ENCODE measurements at regions not wholly inside any gene's neighbourhood (a gene's known extent, or its start where the extent isn't known, plus 50 kb on each side); places are given as distances from the start of the nearest gene placed in this dataset.
A peak's percentile ranks its signal among the peaks of the same experiment; 100 is the strongest.

GRCh38 chr14:61878931-61879330, 116.7 kb downstream of the SNAPC1 start:
- H3K36me3 Mint-ChIP-seq, result no peaks in the 10 kb centered on the region
- no peak for DNase-seq
- peaks cover 6 to 22% (median 20%) of the 10 kb centered on the region in 3 donors for H3K27me3 Mint-ChIP-seq (ENCODE audit: low read depth in 3 of 3)
- no peak overlapping the region for H3K27ac Mint-ChIP-seq
- H3K9me3 Mint-ChIP-seq, result no peaks in the 10 kb centered on the region
- no peaks in the 10 kb centered on the region for H3K4me1 Mint-ChIP-seq
- H3K4me3 Mint-ChIP-seq, result no peak overlapping the region

GRCh38 chr14:61881046-61881445, 118.8 kb downstream of the SNAPC1 start:
- DNase-seq, result no peak

GRCh38 chr14:61884711-61885110, 122.5 kb downstream of the SNAPC1 start:
- H3K9me3 Mint-ChIP-seq, result no peaks in the 10 kb centered on the region
- H3K27me3 Mint-ChIP-seq (ENCODE audit: low read depth in 3 of 3), result peaks cover 6 to 10% (median 6%) of the 10 kb centered on the region in 3 donors
- no peaks in the 10 kb centered on the region for H3K36me3 Mint-ChIP-seq
- no peak for DNase-seq
- H3K4me1 Mint-ChIP-seq, result peaks cover 7 to 12% of the 10 kb centered on the region in 2 donors
- H3K4me3 Mint-ChIP-seq, result no peak overlapping the region
- no peak overlapping the region for H3K27ac Mint-ChIP-seq

More at GRCh38 chr14:61881046-61881445, 118.8 kb downstream of the SNAPC1 start:
- Mint-ChIP-seq H3K4me3 (no peak overlapping the region), H3K9me3 (no peaks in the 10 kb centered on the region), H3K4me1 (no peaks in the 10 kb centered on the region), H3K27ac (no peak overlapping the region), H3K27me3 (ENCODE audit: low read depth in 3 of 3) (peaks cover 6 to 19% (median 15%) of the 10 kb centered on the region in 3 donors), H3K36me3 (no peaks in the 10 kb centered on the region)

GRCh38 chr14:61885203-61885961, 123.2 kb downstream of the SNAPC1 start:
- Mint-ChIP-seq H3K27ac (no peak overlapping the region), H3K4me3 (no peak overlapping the region), H3K27me3 (ENCODE audit: low read depth in 3 of 3) (peaks cover 4 to 10% (median 6%) of the 10 kb centered on the region in 3 donors), H3K4me1 (peaks cover 13 to 18% of the 10 kb centered on the region in 2 donors), H3K9me3 (no peaks in the 10 kb centered on the region), H3K36me3 (no peaks in the 10 kb centered on the region)
- DNase-seq, result no peak

GRCh38 chr14:61887628-61888027, 125.4 kb downstream of the SNAPC1 start:
- Mint-ChIP-seq H3K4me3 (no peak overlapping the region), H3K27ac (no peak overlapping the region), H3K27me3 (ENCODE audit: low read depth in 3 of 3) (peaks cover 0 to 8% (median 4%) of the 10 kb centered on the region in 3 donors), H3K4me1 (peaks cover 16 to 24% of the 10 kb centered on the region in 2 donors), H3K9me3 (no peaks in the 10 kb centered on the region), H3K36me3 (no peaks in the 10 kb centered on the region)
- DNase-seq, result no peak

GRCh38 chr14:61889914-61890351, 127.7 kb downstream of the SNAPC1 start:
- Mint-ChIP-seq H3K27me3 (ENCODE audit: low read depth in 3 of 3) (peaks cover 0 to 6% (median 0%) of the 10 kb centered on the region in 3 donors), H3K9me3 (no peaks in the 10 kb centered on the region), H3K27ac (peak overlapping the region; percentile 77 to 92 (median 84)), H3K4me3 (peak overlapping the region; percentile 38 to 81 (median 56)), H3K36me3 (no peaks in the 10 kb centered on the region), H3K4me1 (peaks cover 16 to 24% of the 10 kb centered on the region in 2 donors)
- peak; percentile 55 to 66 (median 57) for DNase-seq

- no peak for DNase-seq
- Mint-ChIP-seq H3K4me3 (no peak overlapping the region), H3K4me1 (peaks cover 16 to 24% of the 10 kb centered on the region in 2 donors), H3K36me3 (no peaks in the 10 kb centered on the region), H3K9me3 (no peaks in the 10 kb centered on the region), H3K27ac (peak overlapping the region in 1 of 6 donors; percentile 65), H3K27me3 (ENCODE audit: low read depth in 3 of 3) (peaks cover 0 to 6% (median 0%) of the 10 kb centered on the region in 3 donors)
Observed at GRCh38 chr14:61891170-61891569, 128.9 kb downstream of the SNAPC1 start.

GRCh38 chr14:61891810-61892209, 129.6 kb downstream of the SNAPC1 start:
- Mint-ChIP-seq H3K36me3 (no peaks in the 10 kb centered on the region), H3K4me3 (no peak overlapping the region), H3K9me3 (no peaks in the 10 kb centered on the region), H3K27ac (peak overlapping the region in 1 of 6 donors; percentile 65), H3K4me1 (peaks cover 16 to 24% of the 10 kb centered on the region in 2 donors), H3K27me3 (ENCODE audit: low read depth in 3 of 3) (peaks cover 0 to 6% (median 0%) of the 10 kb centered on the region in 3 donors)
- no peak for DNase-seq

- H3K27me3 Mint-ChIP-seq (ENCODE audit: low read depth in 3 of 3), result peaks cover 0 to 6% (median under 1%) of the 10 kb centered on the region in 3 donors
- H3K4me3 Mint-ChIP-seq, result no peak overlapping the region
- no peaks in the 10 kb centered on the region for H3K36me3 Mint-ChIP-seq
- no peak for DNase-seq
- H3K4me1 Mint-ChIP-seq, result peaks cover 16 to 24% of the 10 kb centered on the region in 2 donors
- no peaks in the 10 kb centered on the region for H3K9me3 Mint-ChIP-seq
- no peak overlapping the region for H3K27ac Mint-ChIP-seq
Observed at GRCh38 chr14:61893371-61893940, 131.2 kb downstream of the SNAPC1 start.

GRCh38 chr14:61894452-61895077, 132.3 kb downstream of the SNAPC1 start:
- H3K9me3 Mint-ChIP-seq, result no peaks in the 10 kb centered on the region
- H3K4me1 Mint-ChIP-seq, result peaks cover 10 to 14% of the 10 kb centered on the region in 2 donors
- DNase-seq, result peak; percentile 26 to 47 (median 38)
- no peak overlapping the region for H3K4me3 Mint-ChIP-seq
- H3K36me3 Mint-ChIP-seq, result no peaks in the 10 kb centered on the region
- no peak overlapping the region for H3K27ac Mint-ChIP-seq
- H3K27me3 Mint-ChIP-seq (ENCODE audit: low read depth in 3 of 3), result peaks cover 0 to 9% (median 3%) of the 10 kb centered on the region in 3 donors

- Mint-ChIP-seq H3K36me3 (no peaks in the 10 kb centered on the region), H3K9me3 (no peaks in the 10 kb centered on the region), H3K27ac (no peak overlapping the region), H3K4me1 (no peaks in the 10 kb centered on the region), H3K27me3 (ENCODE audit: low read depth in 3 of 3) (peaks cover 0 to 9% (median 3%) of the 10 kb centered on the region in 3 donors), H3K4me3 (no peak overlapping the region)
- no peak for DNase-seq
Observed at GRCh38 chr14:61897300-61897699, 135.1 kb downstream of the SNAPC1 start.

- no peaks in the 10 kb centered on the region for H3K4me1 Mint-ChIP-seq
- no peak overlapping the region for H3K27ac Mint-ChIP-seq
- H3K27me3 Mint-ChIP-seq (ENCODE audit: low read depth in 3 of 3), result peaks cover 2 to 3% (median 2%) of the 10 kb centered on the region in 3 donors
- H3K9me3 Mint-ChIP-seq, result no peaks in the 10 kb centered on the region
- no peak overlapping the region for H3K4me3 Mint-ChIP-seq
- no peak for DNase-seq
- no peaks in the 10 kb centered on the region for H3K36me3 Mint-ChIP-seq
Observed at GRCh38 chr14:61898568-61898967, 136.3 kb downstream of the SNAPC1 start.

- Mint-ChIP-seq H3K36me3 (no peaks in the 10 kb centered on the region), H3K4me1 (no peaks in the 10 kb centered on the region)
Observed at GRCh38 chr14:61899497-61899896, 137.3 kb downstream of the SNAPC1 start.

GRCh38 chr14:61904946-61905345, 142.7 kb downstream of the SNAPC1 start:
- H3K27ac Mint-ChIP-seq, result no peak overlapping the region
- no peaks in the 10 kb centered on the region for H3K4me1 Mint-ChIP-seq
- H3K36me3 Mint-ChIP-seq, result no peaks in the 10 kb centered on the region
- H3K4me3 Mint-ChIP-seq, result no peak overlapping the region
- no peaks in the 10 kb centered on the region for H3K9me3 Mint-ChIP-seq
- H3K27me3 Mint-ChIP-seq (ENCODE audit: low read depth in 3 of 3), result peaks cover 2 to 10% (median 4%) of the 10 kb centered on the region in 3 donors
- no peak for DNase-seq

More at GRCh38 chr14:61899497-61899896, 137.3 kb downstream of the SNAPC1 start:
- DNase-seq, result no peak
- Mint-ChIP-seq H3K27me3 (ENCODE audit: low read depth in 3 of 3) (peaks cover 2 to 3% (median 2%) of the 10 kb centered on the region in 3 donors), H3K9me3 (no peaks in the 10 kb centered on the region), H3K27ac (no peak overlapping the region), H3K4me3 (no peak overlapping the region)
